Dermis microvascular lymphatic vessel endothelial cell (primary cell): ENCODE measurements at regions not wholly inside any gene's neighbourhood (a gene's known extent, or its start where the extent isn't known, plus 50 kb on each side); places are given as distances from the start of the nearest gene placed in this dataset.

Experiments
- DNase-seq, 2 donors: peaks; one replicate each; pipeline versions ENCODE4 v3.0.0 to v3.0.0-alpha.2; 2010; ENCODE audit warnings: low read depth in 2 of 2

- DNase-seq, result no peak
These were observed 71.1 kb upstream of the MROH9 start for GRCh38 chr1:170864238-170864637.

GRCh38 chr1:170864876-170865538 is 70.3 kb upstream of the MROH9 start:
- DNase-seq, result no peak

- DNase-seq, result no peak
These were observed 68.7 kb upstream of the MROH9 start for GRCh38 chr1:170866646-170867045.

- DNase-seq, result no peak
These were observed 63.5 kb upstream of the MROH9 start for GRCh38 chr1:170871868-170872267.

GRCh38 chr1:170872663-170873062 is 62.7 kb upstream of the MROH9 start:
- DNase-seq, result no peak

- no peak for DNase-seq
These were observed 60.7 kb upstream of the MROH9 start for GRCh38 chr1:170874671-170875070.

GRCh38 chr1:170881268-170882265 is 53.8 kb upstream of the MROH9 start:
- DNase-seq, result peak; percentile 16 to 30
